ENCODE measurements at regions not wholly inside any gene's neighbourhood (a gene's known extent, or its start where the extent isn't known, plus 50 kb on each side); places are given as distances from the start of the nearest gene placed in this dataset.

DNA sequence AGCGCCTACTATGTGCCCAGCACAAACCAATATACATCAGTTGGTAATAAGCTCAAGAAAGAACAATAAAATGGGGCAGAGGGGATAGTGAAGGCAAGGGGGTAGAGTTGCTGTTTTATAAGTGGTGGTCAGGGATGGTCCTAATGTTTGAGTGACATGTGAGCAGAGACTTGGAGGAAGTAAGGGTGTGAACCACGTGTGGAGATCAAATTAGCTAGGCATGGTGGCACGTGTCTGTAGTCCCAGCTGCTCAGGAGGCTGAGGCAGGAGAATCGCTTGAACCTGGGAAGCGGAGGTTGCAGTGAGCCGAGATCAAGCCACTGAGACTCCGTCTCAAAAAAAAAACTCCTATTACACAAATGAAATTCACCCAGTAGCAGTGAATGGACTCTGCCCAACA is 56.5 kb downstream of the IRX6 start:
- no peak overlapping the region for H3K27ac ChIP-seq
- H3K4me3 ChIP-seq (ENCODE audit: low read depth, low read length) = no peak overlapping the region
- TF ChIP-seq, protein P1, sequence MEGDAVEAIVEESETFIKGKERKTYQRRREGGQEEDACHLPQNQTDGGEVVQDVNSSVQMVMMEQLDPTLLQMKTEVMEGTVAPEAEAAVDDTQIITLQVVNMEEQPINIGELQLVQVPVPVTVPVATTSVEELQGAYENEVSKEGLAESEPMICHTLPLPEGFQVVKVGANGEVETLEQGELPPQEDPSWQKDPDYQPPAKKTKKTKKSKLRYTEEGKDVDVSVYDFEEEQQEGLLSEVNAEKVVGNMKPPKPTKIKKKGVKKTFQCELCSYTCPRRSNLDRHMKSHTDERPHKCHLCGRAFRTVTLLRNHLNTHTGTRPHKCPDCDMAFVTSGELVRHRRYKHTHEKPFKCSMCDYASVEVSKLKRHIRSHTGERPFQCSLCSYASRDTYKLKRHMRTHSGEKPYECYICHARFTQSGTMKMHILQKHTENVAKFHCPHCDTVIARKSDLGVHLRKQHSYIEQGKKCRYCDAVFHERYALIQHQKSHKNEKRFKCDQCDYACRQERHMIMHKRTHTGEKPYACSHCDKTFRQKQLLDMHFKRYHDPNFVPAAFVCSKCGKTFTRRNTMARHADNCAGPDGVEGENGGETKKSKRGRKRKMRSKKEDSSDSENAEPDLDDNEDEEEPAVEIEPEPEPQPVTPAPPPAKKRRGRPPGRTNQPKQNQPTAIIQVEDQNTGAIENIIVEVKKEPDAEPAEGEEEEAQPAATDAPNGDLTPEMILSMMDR (IDR thresholded peaks at IDR 0.05; ENCODE audit: low read depth, low read length) = no peak
- H3K36me3 ChIP-seq = no peaks in the 10 kb centered on the region
- H3K27me3 ChIP-seq (ENCODE audit: insufficient read depth, low read depth, severe bottlenecking) = no peaks in the 10 kb centered on the region
- no peak for DNase-seq
- no peaks in the 10 kb centered on the region for H3K9me3 ChIP-seq (ENCODE audit: severe bottlenecking)

DNA sequence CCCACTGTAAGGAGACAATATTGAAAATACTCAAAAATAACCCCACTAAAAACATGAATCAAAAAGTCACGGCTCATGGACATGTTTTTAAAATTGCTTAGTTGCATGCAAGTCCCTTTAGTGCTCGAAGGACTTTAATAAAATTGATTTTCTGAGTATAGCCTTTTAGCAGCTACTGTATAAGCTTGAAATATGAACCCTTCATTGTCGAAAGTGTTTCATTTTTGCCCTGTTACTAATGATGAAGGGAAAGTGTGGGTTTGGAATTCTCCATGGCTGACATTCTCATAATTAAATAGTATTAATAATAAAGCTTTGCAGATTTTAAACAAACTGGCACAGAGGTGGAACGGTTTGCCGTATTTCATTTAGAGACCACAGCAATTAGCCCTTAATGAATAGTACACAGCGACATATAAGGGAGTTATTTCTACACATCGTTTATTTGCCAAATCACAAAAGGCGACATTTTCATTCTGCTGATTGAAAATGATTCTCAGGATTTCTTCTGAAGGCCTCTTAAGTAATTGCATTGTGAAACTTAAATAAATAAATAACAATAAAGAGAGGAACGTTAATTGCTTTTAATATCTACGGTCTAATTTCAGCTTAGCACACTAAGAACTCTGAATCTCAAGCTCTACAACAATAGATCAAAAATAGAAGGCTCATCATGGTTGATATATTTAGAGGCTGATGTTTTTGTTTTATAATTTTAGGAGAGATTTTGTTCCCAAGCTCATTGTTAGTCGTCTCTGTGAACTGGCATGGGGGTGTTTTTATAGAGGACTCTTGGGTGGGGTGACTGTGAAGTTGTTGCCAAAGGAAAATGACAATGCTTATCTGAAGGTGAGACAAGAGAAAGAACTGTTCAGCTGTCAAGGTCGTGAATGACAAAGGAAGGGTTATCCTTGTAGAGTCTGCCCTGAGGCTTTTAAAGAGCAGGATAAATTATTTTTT is 60.6 kb downstream of the IRX6 start:
- no peaks in the 10 kb centered on the region for H3K27me3 ChIP-seq (ENCODE audit: insufficient read depth, low read depth, severe bottlenecking)
- H3K36me3 ChIP-seq = no peaks in the 10 kb centered on the region
- no peak overlapping the region for H3K27ac ChIP-seq
- no peak overlapping the region for H3K4me3 ChIP-seq (ENCODE audit: low read depth, low read length)
- DNase-seq = no peak
- TF ChIP-seq, protein P1 (IDR thresholded peaks at IDR 0.05; ENCODE audit: low read depth, low read length) = no peak
- no peaks in the 10 kb centered on the region for H3K9me3 ChIP-seq (ENCODE audit: severe bottlenecking)

DNA sequence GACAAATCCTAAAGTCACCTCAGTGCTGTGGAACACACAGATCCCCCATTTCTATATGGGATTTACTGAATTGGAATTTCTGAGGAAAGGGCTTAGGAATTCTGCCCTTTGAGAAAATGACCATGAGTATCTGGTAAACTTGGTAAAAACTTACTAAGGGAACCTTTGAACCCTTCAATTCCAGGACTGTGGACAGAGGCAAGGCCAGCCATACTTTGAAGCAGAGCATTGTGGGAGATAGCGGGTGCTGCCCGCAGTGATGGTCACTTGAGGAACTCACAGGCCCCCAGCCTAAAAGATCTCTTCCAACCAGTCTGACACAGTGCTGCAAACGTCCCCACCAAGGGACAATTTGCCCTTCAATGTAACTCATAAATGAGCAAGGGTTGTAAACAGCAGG is 61.4 kb downstream of the IRX6 start:
- Histone ChIP-seq H3K4me3 (ENCODE audit: low read depth, low read length) (no peak overlapping the region), H3K27me3 (ENCODE audit: insufficient read depth, low read depth, severe bottlenecking) (no peaks in the 10 kb centered on the region), H3K27ac (no peak overlapping the region), H3K9me3 (ENCODE audit: severe bottlenecking) (no peaks in the 10 kb centered on the region), H3K36me3 (no peaks in the 10 kb centered on the region)
- TF ChIP-seq, protein P1 (IDR thresholded peaks at IDR 0.05; ENCODE audit: low read depth, low read length) = no peak
- DNase-seq = no peak

DNA sequence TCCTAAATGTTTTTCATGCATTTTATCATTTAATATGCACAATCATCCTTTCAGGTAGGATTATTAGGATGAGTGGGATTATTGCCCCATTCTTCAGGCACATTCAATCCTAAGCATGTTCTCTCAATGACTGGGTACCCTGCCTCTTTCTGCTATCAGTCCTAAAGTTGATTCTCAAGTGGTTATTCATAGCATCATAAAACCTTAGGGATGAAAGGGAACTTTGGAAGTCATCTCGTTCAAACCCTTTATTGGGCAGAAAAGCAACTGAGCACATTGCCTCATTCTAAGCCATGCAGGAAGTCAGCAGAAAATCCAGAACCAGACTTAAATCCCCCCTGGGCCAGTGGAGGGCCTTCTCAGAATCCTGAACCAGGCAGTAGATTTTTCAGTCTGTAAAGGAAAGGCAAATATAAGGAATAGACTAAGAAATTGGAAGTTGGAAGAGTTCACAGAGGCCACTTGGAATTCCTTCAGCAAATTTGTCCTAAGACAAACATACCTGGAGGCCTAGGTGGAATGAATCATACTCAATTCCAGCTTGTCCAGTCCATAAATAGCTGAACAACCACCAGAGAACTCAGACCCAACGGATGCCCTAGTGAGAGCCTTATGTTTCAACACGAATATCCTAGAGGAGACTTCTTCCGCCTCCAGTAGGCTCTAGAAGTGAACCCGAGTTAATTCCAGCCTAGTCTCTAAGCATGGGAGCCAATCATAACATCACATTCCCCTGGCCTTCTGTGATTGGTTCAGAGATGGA is 62.7 kb downstream of the IRX6 start:
- H3K27me3 ChIP-seq (ENCODE audit: insufficient read depth, low read depth, severe bottlenecking) = no peaks in the 10 kb centered on the region
- H3K4me3 ChIP-seq (ENCODE audit: low read depth, low read length) = no peak overlapping the region
- no peaks in the 10 kb centered on the region for H3K9me3 ChIP-seq (ENCODE audit: severe bottlenecking)
- H3K36me3 ChIP-seq = no peaks in the 10 kb centered on the region
- DNase-seq = no peak
- no peak overlapping the region for H3K27ac ChIP-seq
- TF ChIP-seq, protein P1 (IDR thresholded peaks at IDR 0.05; ENCODE audit: low read depth, low read length) = no peak

DNA sequence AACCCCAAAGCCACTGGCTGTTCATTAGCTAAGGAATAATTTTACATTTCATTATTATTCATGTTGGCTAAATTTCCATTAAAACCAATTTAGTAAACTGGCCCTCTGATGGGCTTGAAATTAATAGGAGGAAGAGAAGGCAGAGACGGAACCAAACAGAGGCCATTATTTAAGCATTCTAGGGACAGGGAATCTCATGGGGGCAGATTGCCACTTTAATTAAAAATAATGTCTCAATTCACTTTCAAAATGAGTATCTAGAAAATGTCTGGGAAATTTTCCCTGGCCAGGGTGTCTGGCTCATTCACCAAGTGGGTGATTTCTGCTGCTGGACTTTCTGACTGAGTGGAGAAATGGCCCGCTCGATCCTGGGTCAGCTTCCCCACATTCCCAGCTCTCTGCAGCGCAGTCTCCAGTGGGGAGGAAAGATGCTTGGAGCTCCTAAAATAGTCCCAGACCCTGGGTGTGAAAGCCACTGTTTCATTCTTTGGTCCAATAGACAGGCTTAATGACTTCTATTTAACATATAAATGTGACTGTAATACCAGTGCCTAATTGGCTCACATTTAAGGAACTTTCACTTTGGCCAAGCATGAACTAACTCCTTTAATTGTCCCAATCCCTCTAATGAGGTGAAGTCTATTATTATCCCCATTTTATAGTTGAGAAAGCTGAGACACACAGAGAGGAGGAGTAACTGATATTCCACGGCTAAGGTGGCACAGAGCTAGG is 64.3 kb downstream of the IRX6 start:
- no peak for DNase-seq
- no peak overlapping the region for H3K27ac ChIP-seq
- H3K4me3 ChIP-seq (ENCODE audit: low read depth, low read length) = no peak overlapping the region
- no peaks in the 10 kb centered on the region for H3K27me3 ChIP-seq (ENCODE audit: insufficient read depth, low read depth, severe bottlenecking)
- no peaks in the 10 kb centered on the region for H3K9me3 ChIP-seq (ENCODE audit: severe bottlenecking)
- H3K36me3 ChIP-seq = no peaks in the 10 kb centered on the region
- TF ChIP-seq, protein P1 (IDR thresholded peaks at IDR 0.05; ENCODE audit: low read depth, low read length) = no peak
